Mesothelial cell of epicardium (in vitro differentiated cells): ENCODE measurements at regions not wholly inside any gene's neighbourhood (a gene's known extent, or its start where the extent isn't known, plus 50 kb on each side); places are given as distances from the start of the nearest gene placed in this dataset.

Experiments
- DNase-seq, 2 experiments: peaks; one replicate each; pipeline ENCODE4 v3.0.0; 2021; ENCODE audit warnings: low spot score in 2 of 2; ENCODE audit not compliant: unreplicated experiment in 2 of 2
- H3K27ac Mint-ChIP-seq: 2 replicates; pipeline ENCODE4 v1.8.0; 2021; ENCODE audit warnings: mixed read lengths
- H3K27me3 Mint-ChIP-seq: 2 replicates; pipeline ENCODE4 v1.8.0; 2021; ENCODE audit warnings: low read depth, mixed read lengths
- H3K36me3 Mint-ChIP-seq: 2 replicates; pipeline ENCODE4 v1.8.0; 2021; ENCODE audit warnings: mixed read lengths
- H3K4me1 Mint-ChIP-seq: 2 replicates; pipeline ENCODE4 v1.8.0; 2021; ENCODE audit warnings: mixed read lengths
- H3K4me3 Mint-ChIP-seq: 2 replicates; pipeline ENCODE4 v1.8.0; 2021; ENCODE audit warnings: mild to moderate bottlenecking, moderate library complexity, mixed read lengths
- H3K9me3 Mint-ChIP-seq: 2 replicates; pipeline ENCODE4 v1.8.0; 2021; ENCODE audit warnings: mixed read lengths
- TF ChIP-seq, protein P1 (sequence below): fragments of 200-600 bp; sonication (generic); IDR thresholded peaks from one replicate; pipeline ENCODE4 v1.5.0; 2021; ENCODE audit warnings: antibody characterized with exemption; ENCODE audit not compliant: unreplicated experiment

DNA sequence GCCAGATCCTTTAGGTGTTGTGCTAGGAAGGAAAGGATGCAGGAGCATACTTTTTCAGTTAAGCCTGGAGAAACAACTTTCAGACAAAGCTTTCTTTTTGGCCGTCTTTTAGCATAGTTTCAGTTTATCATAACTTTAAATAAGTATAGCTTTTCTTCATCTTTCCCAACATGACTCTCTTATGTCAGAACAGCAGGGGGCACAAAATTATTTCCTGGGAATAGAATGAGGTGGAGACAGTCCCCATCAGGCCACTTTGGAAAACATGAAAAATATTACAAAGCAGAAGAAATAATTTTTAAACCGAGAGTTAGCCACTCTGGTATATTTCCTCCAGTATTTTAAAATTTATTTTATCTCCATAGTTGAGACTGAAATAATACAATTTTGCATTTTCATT, 387.6 kb downstream of the HAPSTR1 start:
- Mint-ChIP-seq H3K27me3 (peaks cover 4% of the 10 kb centered on the region), H3K36me3 (no peaks in the 10 kb centered on the region), H3K4me1 (no peaks in the 10 kb centered on the region), H3K27ac (no peak overlapping the region), H3K9me3 (no peaks in the 10 kb centered on the region), H3K4me3 (no peak overlapping the region)
- TF ChIP-seq, protein P1, sequence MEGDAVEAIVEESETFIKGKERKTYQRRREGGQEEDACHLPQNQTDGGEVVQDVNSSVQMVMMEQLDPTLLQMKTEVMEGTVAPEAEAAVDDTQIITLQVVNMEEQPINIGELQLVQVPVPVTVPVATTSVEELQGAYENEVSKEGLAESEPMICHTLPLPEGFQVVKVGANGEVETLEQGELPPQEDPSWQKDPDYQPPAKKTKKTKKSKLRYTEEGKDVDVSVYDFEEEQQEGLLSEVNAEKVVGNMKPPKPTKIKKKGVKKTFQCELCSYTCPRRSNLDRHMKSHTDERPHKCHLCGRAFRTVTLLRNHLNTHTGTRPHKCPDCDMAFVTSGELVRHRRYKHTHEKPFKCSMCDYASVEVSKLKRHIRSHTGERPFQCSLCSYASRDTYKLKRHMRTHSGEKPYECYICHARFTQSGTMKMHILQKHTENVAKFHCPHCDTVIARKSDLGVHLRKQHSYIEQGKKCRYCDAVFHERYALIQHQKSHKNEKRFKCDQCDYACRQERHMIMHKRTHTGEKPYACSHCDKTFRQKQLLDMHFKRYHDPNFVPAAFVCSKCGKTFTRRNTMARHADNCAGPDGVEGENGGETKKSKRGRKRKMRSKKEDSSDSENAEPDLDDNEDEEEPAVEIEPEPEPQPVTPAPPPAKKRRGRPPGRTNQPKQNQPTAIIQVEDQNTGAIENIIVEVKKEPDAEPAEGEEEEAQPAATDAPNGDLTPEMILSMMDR: peak; percentile 23
- DNase-seq: no peak

DNA sequence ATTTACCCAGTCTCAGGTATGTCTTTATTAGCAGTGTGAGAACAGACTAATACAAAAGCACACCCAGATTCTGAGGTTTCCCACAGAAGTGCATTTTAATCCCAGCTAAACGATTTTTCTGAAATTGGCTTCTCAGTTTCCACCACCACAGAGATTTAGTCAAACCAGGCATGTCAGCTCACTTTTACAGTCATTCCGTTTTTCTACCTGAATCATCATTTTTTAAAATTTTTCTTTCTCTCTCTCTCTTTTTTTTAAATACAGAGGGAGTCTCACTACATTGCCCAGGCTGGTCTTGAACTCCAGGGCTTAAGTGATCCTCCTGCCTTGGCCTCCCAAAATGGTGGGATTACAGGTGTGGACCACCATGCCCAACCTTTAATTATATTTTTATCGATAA, 389.1 kb downstream of the HAPSTR1 start:
- Mint-ChIP-seq H3K9me3 (no peaks in the 10 kb centered on the region), H3K4me1 (no peaks in the 10 kb centered on the region), H3K4me3 (no peak overlapping the region), H3K27ac (no peak overlapping the region), H3K36me3 (no peaks in the 10 kb centered on the region), H3K27me3 (peaks cover 10% of the 10 kb centered on the region)
- DNase-seq: no peak
- TF ChIP-seq, protein P1: no peak

DNA sequence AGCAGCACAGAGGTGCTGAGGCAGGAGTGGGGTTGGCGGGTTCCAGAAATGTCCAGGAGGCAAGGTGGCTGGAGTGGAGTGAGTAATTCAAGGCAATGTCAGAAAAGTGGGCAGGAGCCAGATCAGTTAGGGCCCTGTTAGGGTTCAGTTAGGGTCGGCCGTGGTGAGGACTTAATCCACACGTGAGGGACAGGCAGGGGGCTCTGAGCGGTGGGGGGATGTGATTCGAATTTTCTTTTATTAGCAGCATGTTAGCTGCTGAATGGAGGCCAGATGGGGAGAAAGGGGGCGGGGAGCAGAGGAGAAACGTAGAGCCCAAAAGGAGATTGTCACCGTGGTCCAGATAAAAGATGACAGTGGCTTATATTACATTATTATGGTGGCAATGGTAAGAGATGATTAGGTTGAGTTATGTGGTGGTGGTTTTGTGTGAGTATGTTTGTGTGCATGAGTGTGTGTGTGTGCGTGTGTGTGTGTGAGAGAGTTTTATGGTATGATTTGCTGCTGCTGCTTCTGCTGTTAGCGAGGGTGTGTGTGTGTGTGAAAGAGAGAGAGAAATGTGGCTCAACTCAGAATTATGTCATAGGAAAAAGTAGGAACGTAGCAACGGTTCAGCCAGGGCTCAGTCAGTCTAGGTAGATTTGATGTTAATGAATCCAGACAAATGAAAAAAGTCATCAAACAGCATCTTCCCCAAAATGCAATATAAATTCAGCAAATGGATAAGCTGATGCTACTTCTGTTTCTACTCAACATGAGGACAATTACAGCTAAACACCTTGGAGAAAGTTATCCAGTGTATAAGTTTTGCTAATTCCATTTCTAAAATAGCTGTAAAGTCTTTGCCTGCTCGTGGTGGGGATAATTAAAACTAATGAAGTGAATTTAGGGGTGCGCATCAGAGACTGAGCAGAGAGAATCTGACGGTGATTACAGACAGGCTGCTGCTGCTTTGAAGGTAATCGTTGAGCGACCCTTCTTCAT, 390.6 kb downstream of the HAPSTR1 start:
- TF ChIP-seq, protein P1: no peak
- DNase-seq: no peak
- Mint-ChIP-seq H3K36me3 (no peaks in the 10 kb centered on the region), H3K4me1 (no peaks in the 10 kb centered on the region), H3K27ac (no peak overlapping the region), H3K27me3 (peaks cover 14% of the 10 kb centered on the region), H3K9me3 (no peaks in the 10 kb centered on the region), H3K4me3 (no peak overlapping the region)

- Mint-ChIP-seq H3K4me3 (no peak overlapping the region), H3K36me3 (no peaks in the 10 kb centered on the region), H3K4me1 (no peaks in the 10 kb centered on the region), H3K9me3 (no peaks in the 10 kb centered on the region), H3K27me3 (peaks cover 19% of the 10 kb centered on the region), H3K27ac (no peak overlapping the region)
- TF ChIP-seq, protein P1: no peak
- no peak for DNase-seq
These were observed 393.0 kb downstream of the HAPSTR1 start for GRCh38 chr16:9484426-9484825.

DNA sequence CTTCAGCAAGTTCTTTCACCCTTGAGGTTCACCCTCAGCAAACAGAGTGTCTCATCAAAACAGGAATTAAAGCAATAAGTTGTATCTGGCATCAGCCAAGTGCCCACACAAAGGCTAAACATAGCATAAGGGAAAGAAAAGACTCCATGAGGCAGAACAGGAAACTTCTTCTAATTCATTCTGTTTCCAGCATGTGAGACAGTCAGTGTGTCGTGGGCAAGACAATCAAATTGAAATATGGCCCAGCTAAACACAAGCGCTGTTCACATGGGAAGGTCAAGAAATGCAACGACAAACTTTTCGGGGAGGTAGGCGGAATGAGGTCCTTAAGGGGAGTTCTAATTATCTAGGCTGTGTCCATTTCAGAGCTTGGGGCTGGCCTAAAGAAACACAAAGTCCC, 393.4 kb downstream of the HAPSTR1 start:
- no peak for DNase-seq
- Mint-ChIP-seq H3K36me3 (no peaks in the 10 kb centered on the region), H3K27ac (no peak overlapping the region), H3K9me3 (no peaks in the 10 kb centered on the region), H3K4me1 (no peaks in the 10 kb centered on the region), H3K27me3 (peaks cover 19% of the 10 kb centered on the region), H3K4me3 (no peak overlapping the region)
- TF ChIP-seq, protein P1: no peak
